IMR-90 (cell line): ENCODE measurements at regions not wholly inside any gene's neighbourhood (a gene's known extent, or its start where the extent isn't known, plus 50 kb on each side); places are given as distances from the start of the nearest gene placed in this dataset.

Source experiments
- ATAC-seq: fragments of 200-7000 bp; cut with Tn5 transposase; 2 replicates; pipeline ENCODE4 v1.9.1; 2020; ENCODE audit warnings: low read depth, mild to moderate bottlenecking, moderate library complexity
- BruUV-seq: library from RNA; stranded (reverse); fragments of 400-500 nt; replicated peaks from 2 replicates; lab custom pipeline; 2021; lab: Mats Ljungman, UMichigan
- CTCF ChIA-PET: fragments of 300-600 bp; formaldehyde crosslinking; extraction: SDS; loops from one replicate; lab custom pipeline; 2021; ENCODE audit warnings: antibody characterized with exemption; lab: Yijun Ruan, JAX
- POLR2A ChIA-PET: fragments of 300-600 bp; sonication (Branson Sonifier 250); formaldehyde crosslinking; loops from one replicate; lab custom pipeline; 2022; ENCODE audit warnings: antibody characterized with exemption; ENCODE audit not compliant: unreplicated experiment; lab: Charles Lee
- DNase-seq: peaks from one replicate; pipeline ENCODE4 v3.0.0; 2013
- H2AFZ ChIP-seq: replicated peaks from 2 replicates; pipeline ENCODE3; 2013; ENCODE audit warnings: low read length, mild to moderate bottlenecking; ENCODE audit not compliant: poor library complexity
- H2AK5ac ChIP-seq: 2 replicates; pipeline ENCODE4 v1.6.1; 2013; ENCODE audit warnings: low read depth, low read length, inconsistent platforms
- H2AK9ac ChIP-seq: replicated peaks from 2 replicates; pipeline ENCODE3; 2013; ENCODE audit warnings: mild to moderate bottlenecking, low read depth, low read length, moderate library complexity; ENCODE audit not compliant: poor library complexity
- H2BK120ac ChIP-seq: 2 replicates; pipeline ENCODE4 v1.6.1; 2013; ENCODE audit warnings: low read depth, low read length, inconsistent platforms
- H2BK15ac ChIP-seq: 3 replicates; pipeline ENCODE4 v1.6.1; 2013; ENCODE audit warnings: low read depth, low read length, inconsistent platforms
- H2BK20ac ChIP-seq: 2 replicates; pipeline ENCODE4 v1.6.1; 2013; ENCODE audit warnings: low read depth, mild to moderate bottlenecking, inconsistent platforms, low read length, moderate library complexity
- H2BK5ac ChIP-seq: 2 replicates; pipeline ENCODE4 v1.6.1; 2013; ENCODE audit warnings: mild to moderate bottlenecking, low read depth, low read length, inconsistent platforms; ENCODE audit not compliant: poor library complexity, severe bottlenecking
- H3K14ac ChIP-seq: replicated peaks from 2 replicates; pipeline ENCODE4 v1.6.1; 2013; ENCODE audit warnings: low read depth, low read length, inconsistent platforms
- H3K18ac ChIP-seq: 2 replicates; pipeline ENCODE4 v1.6.1; 2013; ENCODE audit warnings: low read depth, low read length, control low read depth
- H3K23ac ChIP-seq: 2 replicates; pipeline ENCODE4 v1.6.1; 2013; ENCODE audit warnings: low read depth, low read length, inconsistent platforms
- H3K27ac ChIP-seq: 2 replicates; pipeline ENCODE4 v1.5.1; 2013; ENCODE audit warnings: mild to moderate bottlenecking, control low read depth, low read length; ENCODE audit not compliant: insufficient read depth
- H3K27me3 ChIP-seq: 2 replicates; pipeline ENCODE4 v1.6.1; 2013; ENCODE audit warnings: low read length; ENCODE audit not compliant: control insufficient read depth, insufficient read depth
- H3K36me3 ChIP-seq: 2 replicates; pipeline ENCODE4 v1.6.1; 2013; ENCODE audit warnings: low read length, mixed read lengths; ENCODE audit not compliant: control insufficient read depth, insufficient read depth
- H3K4ac ChIP-seq: 2 replicates; pipeline ENCODE4 v1.6.1; 2013; ENCODE audit warnings: low read depth, low read length, inconsistent platforms
- H3K4me1 ChIP-seq: 2 replicates; pipeline ENCODE4 v1.6.1; 2013; ENCODE audit warnings: low read length, mixed read lengths; ENCODE audit not compliant: control insufficient read depth, insufficient read depth
- H3K4me2 ChIP-seq: 2 replicates; pipeline ENCODE4 v1.6.1; 2013; ENCODE audit warnings: low read depth, mild to moderate bottlenecking, control low read depth, low read length, moderate library complexity
- H3K4me3 ChIP-seq: 2 replicates; pipeline ENCODE4 v1.5.1; 2013; ENCODE audit warnings: low read depth, mild to moderate bottlenecking, control low read depth, low read length, moderate library complexity; ENCODE audit not compliant: insufficient read depth
- H3K56ac ChIP-seq: 2 replicates; pipeline ENCODE4 v1.6.1; 2013; ENCODE audit warnings: low read length, inconsistent platforms; ENCODE audit not compliant: insufficient read depth; ENCODE audit errors: extremely low read depth
- H3K79me1 ChIP-seq, 2 experiments: 2 replicates each; pipeline ENCODE4 v1.6.1; 2013; ENCODE audit warnings: low read length in 2 of 2, inconsistent platforms in 1 of 2, low read depth in 1 of 2
- H3K9ac ChIP-seq: 2 replicates; pipeline ENCODE4 v1.6.1; 2013; ENCODE audit warnings: low read depth, low read length, control low read depth
- H3K9me1 ChIP-seq: 2 replicates; pipeline ENCODE4 v1.6.1; 2013; ENCODE audit warnings: low read length, inconsistent platforms; ENCODE audit not compliant: insufficient read depth
- H3K9me3 ChIP-seq: 2 replicates; pipeline ENCODE4 v1.6.1; 2013; ENCODE audit warnings: low read length; ENCODE audit not compliant: control insufficient read depth, insufficient read depth
- H4K20me1 ChIP-seq: 2 replicates; pipeline ENCODE4 v1.6.1; 2013; ENCODE audit warnings: low read length, inconsistent platforms; ENCODE audit not compliant: insufficient read depth
- H4K5ac ChIP-seq: 2 replicates; pipeline ENCODE4 v1.6.1; 2013; ENCODE audit warnings: mild to moderate bottlenecking, low read depth, low read length, control low read depth
- H4K8ac ChIP-seq, 2 experiments: 2 replicates each; pipeline ENCODE4 v1.6.1; 2013; ENCODE audit warnings: low read depth in 2 of 2, low read length in 2 of 2, control low read depth in 1 of 2, inconsistent platforms in 1 of 2
- H4K91ac ChIP-seq: 2 replicates; pipeline ENCODE4 v1.6.1; 2013; ENCODE audit warnings: low read depth, low read length, inconsistent platforms; ENCODE audit not compliant: insufficient read depth
- BHLHE40 ChIP-seq: fragments of 150-350 bp; IDR thresholded peaks from 2 replicates; pipeline ENCODE4 v1.6.1; 2016; ENCODE audit warnings: mild to moderate bottlenecking, low read depth, low read length
- CEBPB ChIP-seq: IDR thresholded peaks from 2 replicates; pipeline ENCODE4 v1.6.1; 2012; ENCODE audit warnings: low read depth, low read length, improper control_type of control experiment
- CHD1 ChIP-seq: IDR thresholded peaks from 2 replicates; pipeline ENCODE4 v1.6.1; 2012; ENCODE audit warnings: low read depth, low read length, improper control_type of control experiment
- MAZ ChIP-seq: IDR thresholded peaks from 2 replicates; pipeline ENCODE4 v1.6.1; 2012; ENCODE audit warnings: low read depth, mild to moderate bottlenecking, low read length, improper control_type of control experiment, moderate library complexity, borderline replicate concordance
- MXI1 ChIP-seq: IDR thresholded peaks from 2 replicates; pipeline ENCODE4 v1.6.1; 2012; ENCODE audit warnings: low read depth, mild to moderate bottlenecking, low read length, moderate library complexity, borderline replicate concordance
- NFE2L2 ChIP-seq: fragments of 150-350 bp; IDR thresholded peaks from 2 replicates; pipeline ENCODE4 v1.6.1; 2016; ENCODE audit warnings: low read depth, mild to moderate bottlenecking, low read length
- POLR2A ChIP-seq: IDR thresholded peaks from 2 replicates; pipeline ENCODE4 v1.6.1; 2012; ENCODE audit warnings: mild to moderate bottlenecking, low read depth, low read length
- RAD21 ChIP-seq: IDR thresholded peaks from 2 replicates; pipeline ENCODE4 v1.6.1; 2012; ENCODE audit warnings: low read length, improper control_type of control experiment
- RCOR1 ChIP-seq: IDR thresholded peaks from 2 replicates; pipeline ENCODE4 v1.6.1; 2012; ENCODE audit warnings: mild to moderate bottlenecking, low read length, improper control_type of control experiment; ENCODE audit not compliant: insufficient replicate concordance
- SMC3 ChIP-seq: fragments of 150-350 bp; IDR thresholded peaks from 2 replicates; pipeline ENCODE4 v1.6.1; 2016; ENCODE audit warnings: low read depth, mild to moderate bottlenecking, antibody characterized with exemption, low read length, moderate library complexity
- WGBS, 2 experiments: methylation state at CpG; one replicate each; pipeline versions ENCODE4 v1.1.5 to v1.1.7; 2013; ENCODE audit warnings: missing lambda C conversion rate in 2 of 2; ENCODE audit not compliant: insufficient read length in 1 of 2; ENCODE audit errors: extremely low coverage in 2 of 2; 5-methylcytosine and 5-hydroxymethylcytosine counted together
- dilution Hi-C: fragments of 300-500 bp; cut with HindIII; formaldehyde crosslinking; loops from one replicate; pipeline ENCODE4 v1.14.3; 2018; ENCODE audit warnings: low sequenced_read_pairs; ENCODE audit not compliant: unreplicated experiment
- in situ Hi-C: fragments of 300-500 bp; cut with MboI; formaldehyde crosslinking; loops from 3 replicates; pipeline ENCODE4 v1.14.3; 2019; ENCODE audit warnings: low sequenced_read_pairs, inconsistent platforms, mixed read lengths
- intact Hi-C: fragments of 100-400 bp; cut with micrococcal nuclease; formaldehyde crosslinking; loops from 2 replicates; pipeline ENCODE4 v1.10.0; 2022
- TF ChIP-seq, protein P1 (sequence below): conservative IDR thresholded peaks from 2 replicates; pipeline ENCODE4 v1.5.1; 2012; ENCODE audit warnings: mild to moderate bottlenecking, low read depth, low read length, improper control_type of control experiment
- TF ChIP-seq, protein P2 (sequence below): fragments of 150-350 bp; IDR thresholded peaks from 2 replicates; pipeline ENCODE4 v1.6.1; 2017; ENCODE audit warnings: mild to moderate bottlenecking, antibody characterized with exemption, low read length, low read depth
- TF ChIP-seq, protein P3 (sequence below): fragments of 150-350 bp; IDR thresholded peaks from 2 replicates; pipeline ENCODE4 v1.6.1; 2016; ENCODE audit warnings: low read depth, mild to moderate bottlenecking, low read length, moderate library complexity, borderline replicate concordance

DNA sequence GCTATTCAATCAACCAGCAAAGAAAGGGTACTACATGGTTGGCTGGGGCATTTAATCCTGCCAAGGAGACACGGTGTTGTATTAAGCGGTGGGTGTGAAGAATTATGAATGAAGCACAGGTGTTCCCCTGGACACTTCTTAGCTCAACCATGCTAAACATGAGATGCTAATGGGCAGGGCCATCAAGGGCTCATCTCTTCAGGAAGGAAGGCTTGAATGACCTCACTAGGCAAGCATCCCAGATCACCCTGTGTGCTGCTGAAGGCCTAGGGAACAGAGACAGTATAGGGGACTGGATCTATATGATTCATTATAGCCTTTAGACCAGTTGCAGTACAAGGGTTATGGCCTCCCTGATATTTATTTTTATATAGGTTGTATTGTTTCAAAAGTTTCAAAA, 221.3 kb upstream of the SLCO3A1 start:
- DNase-seq (no peak), ATAC-seq (no peak)
- Histone ChIP-seq H3K9me1 (no peaks in the 10 kb centered on the region), H3K56ac (no peak overlapping the region), H4K20me1 (no peaks in the 10 kb centered on the region), H2AK5ac (no peak overlapping the region), H3K4me1 (no peaks in the 10 kb centered on the region; the same call in 1 of the 2 replicates), H3K14ac (no peak overlapping the region), H2AK9ac (no peak overlapping the region), H2BK20ac (no peak overlapping the region), H4K5ac (no peak overlapping the region), H3K27me3 (no peaks in the 10 kb centered on the region), H3K79me1 (no peaks in the 10 kb centered on the region), H2BK5ac (no peak overlapping the region), H4K91ac (no peak overlapping the region), H3K18ac (no peak overlapping the region), H3K4me3 (no peak overlapping the region), H3K27ac (no peak overlapping the region), H4K8ac (no peak overlapping the region), H3K23ac (no peak overlapping the region), H3K4ac (no peak overlapping the region), H3K9ac (no peak overlapping the region), H2BK15ac (no peak overlapping the region), H2AFZ (no peak overlapping the region), H3K9me3 (no peaks in the 10 kb centered on the region), H3K4me2 (no peak overlapping the region), H2BK120ac (no peak overlapping the region), H3K36me3 (no peaks in the 10 kb centered on the region)
- BruUV-seq: no TSS peak
- ChIA-PET POLR2A (no interaction called here), CTCF (no interaction called here)
- intact Hi-C loops: no loop called here
- dilution Hi-C loops: no loop called here
- WGBS, 2 experiments: no CpG with 5 or more reads among the region's 2 CpGs
- in situ Hi-C loops: no loop called here
- TF ChIP-seq RAD21 (no peak), RCOR1 (no peak), NFE2L2 (no peak), MXI1 (no peak), CEBPB (no peak), POLR2A (no peak), CHD1 (no peak), SMC3 (no peak), BHLHE40 (no peak), MAZ (no peak)
- TF ChIP-seq, protein P1, sequence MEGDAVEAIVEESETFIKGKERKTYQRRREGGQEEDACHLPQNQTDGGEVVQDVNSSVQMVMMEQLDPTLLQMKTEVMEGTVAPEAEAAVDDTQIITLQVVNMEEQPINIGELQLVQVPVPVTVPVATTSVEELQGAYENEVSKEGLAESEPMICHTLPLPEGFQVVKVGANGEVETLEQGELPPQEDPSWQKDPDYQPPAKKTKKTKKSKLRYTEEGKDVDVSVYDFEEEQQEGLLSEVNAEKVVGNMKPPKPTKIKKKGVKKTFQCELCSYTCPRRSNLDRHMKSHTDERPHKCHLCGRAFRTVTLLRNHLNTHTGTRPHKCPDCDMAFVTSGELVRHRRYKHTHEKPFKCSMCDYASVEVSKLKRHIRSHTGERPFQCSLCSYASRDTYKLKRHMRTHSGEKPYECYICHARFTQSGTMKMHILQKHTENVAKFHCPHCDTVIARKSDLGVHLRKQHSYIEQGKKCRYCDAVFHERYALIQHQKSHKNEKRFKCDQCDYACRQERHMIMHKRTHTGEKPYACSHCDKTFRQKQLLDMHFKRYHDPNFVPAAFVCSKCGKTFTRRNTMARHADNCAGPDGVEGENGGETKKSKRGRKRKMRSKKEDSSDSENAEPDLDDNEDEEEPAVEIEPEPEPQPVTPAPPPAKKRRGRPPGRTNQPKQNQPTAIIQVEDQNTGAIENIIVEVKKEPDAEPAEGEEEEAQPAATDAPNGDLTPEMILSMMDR: no peak
- TF ChIP-seq, protein P2, sequence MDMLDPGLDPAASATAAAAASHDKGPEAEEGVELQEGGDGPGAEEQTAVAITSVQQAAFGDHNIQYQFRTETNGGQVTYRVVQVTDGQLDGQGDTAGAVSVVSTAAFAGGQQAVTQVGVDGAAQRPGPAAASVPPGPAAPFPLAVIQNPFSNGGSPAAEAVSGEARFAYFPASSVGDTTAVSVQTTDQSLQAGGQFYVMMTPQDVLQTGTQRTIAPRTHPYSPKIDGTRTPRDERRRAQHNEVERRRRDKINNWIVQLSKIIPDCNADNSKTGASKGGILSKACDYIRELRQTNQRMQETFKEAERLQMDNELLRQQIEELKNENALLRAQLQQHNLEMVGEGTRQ: no peak
- TF ChIP-seq, protein P3, sequence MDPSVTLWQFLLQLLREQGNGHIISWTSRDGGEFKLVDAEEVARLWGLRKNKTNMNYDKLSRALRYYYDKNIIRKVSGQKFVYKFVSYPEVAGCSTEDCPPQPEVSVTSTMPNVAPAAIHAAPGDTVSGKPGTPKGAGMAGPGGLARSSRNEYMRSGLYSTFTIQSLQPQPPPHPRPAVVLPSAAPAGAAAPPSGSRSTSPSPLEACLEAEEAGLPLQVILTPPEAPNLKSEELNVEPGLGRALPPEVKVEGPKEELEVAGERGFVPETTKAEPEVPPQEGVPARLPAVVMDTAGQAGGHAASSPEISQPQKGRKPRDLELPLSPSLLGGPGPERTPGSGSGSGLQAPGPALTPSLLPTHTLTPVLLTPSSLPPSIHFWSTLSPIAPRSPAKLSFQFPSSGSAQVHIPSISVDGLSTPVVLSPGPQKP: no peak
